RKO (cell line): ENCODE measurements at regions not wholly inside any gene's neighbourhood (a gene's known extent, or its start where the extent isn't known, plus 50 kb on each side); places are given as distances from the start of the nearest gene placed in this dataset.
A peak's percentile ranks its signal among the peaks of the same experiment; 100 is the strongest.
"Not testable (repeated sequence)": the region's sequence is repeated elsewhere in the genome, so short reads cannot be mapped to it uniquely, and the experiment has no call there.

ENCODE experiments used
- DNase-seq: peaks from one replicate; pipeline ENCODE4 v3.0.0-alpha.2; 2016; ENCODE audit warnings: low spot score

GRCh38 chrX:37904833-37905232 lies 57.5 kb upstream of the DYNLT3 start:
- no peak for DNase-seq

- DNase-seq: no peak
Measured at GRCh38 chrX:37905436-37906147, 58.2 kb upstream of the DYNLT3 start.

GRCh38 chrX:37906357-37906756 lies 59.0 kb upstream of the DYNLT3 start:
- DNase-seq: no peak

GRCh38 chrX:37910186-37910585 lies 62.8 kb upstream of the DYNLT3 start:
- DNase-seq: no peak

- peak; percentile 6 for DNase-seq
Measured at GRCh38 chrX:37912304-37912703, 64.9 kb upstream of the DYNLT3 start.

- DNase-seq: no peak
Measured at GRCh38 chrX:37912777-37913176, 65.4 kb upstream of the DYNLT3 start.

GRCh38 chrX:37918168-37918567 lies 70.8 kb upstream of the DYNLT3 start:
- no peak for DNase-seq

GRCh38 chrX:37918703-37919102 lies 71.3 kb upstream of the DYNLT3 start:
- no peak for DNase-seq

GRCh38 chrX:37921758-37922157 lies 74.4 kb upstream of the DYNLT3 start:
- DNase-seq: peak; percentile 84

- no peak for DNase-seq
Measured at GRCh38 chrX:37922928-37923327, 75.6 kb upstream of the DYNLT3 start.

GRCh38 chrX:37925761-37926160 lies 78.4 kb upstream of the DYNLT3 start:
- DNase-seq: not testable (repeated sequence)

- DNase-seq: peak; percentile 69
Measured at GRCh38 chrX:37926700-37927099, 79.3 kb upstream of the DYNLT3 start.

GRCh38 chrX:37942170-37942569 lies 64.2 kb upstream of the SYTL5 start:
- DNase-seq: no peak

- DNase-seq: no peak
Measured at GRCh38 chrX:37943554-37944344, 62.6 kb upstream of the SYTL5 start.

- no peak for DNase-seq
Measured at GRCh38 chrX:37946197-37946596, 60.2 kb upstream of the SYTL5 start.

GRCh38 chrX:37955273-37955672 lies 51.1 kb upstream of the SYTL5 start:
- DNase-seq: no peak

- DNase-seq: no peak
Measured at GRCh38 chrX:37956223-37956622, 50.1 kb upstream of the SYTL5 start.
